PC-3 (cell line): ENCODE measurements at regions not wholly inside any gene's neighbourhood (a gene's known extent, or its start where the extent isn't known, plus 50 kb on each side); places are given as distances from the start of the nearest gene placed in this dataset.

Experiments
- ATAC-seq: fragments of 200-7000 bp; cut with Tn5 transposase; 2 replicates; pipeline ENCODE4 v1.9.1; 2020; ENCODE audit warnings: mild to moderate bottlenecking, moderate library complexity
- BruUV-seq: library from RNA; stranded (reverse); fragments of 400-500 nt; replicated peaks from 2 replicates; lab custom pipeline; 2021; lab: Mats Ljungman, UMichigan
- CTCF ChIA-PET: fragments of 300-600 bp; sonication (Branson Sonifier 250); formaldehyde crosslinking; loops from one replicate; lab custom pipeline; 2022; ENCODE audit warnings: antibody characterized with exemption; lab: Charles Lee
- POLR2A ChIA-PET: fragments of 300-600 bp; sonication (Branson Sonifier 250); formaldehyde crosslinking; loops from one replicate; lab custom pipeline; 2022; ENCODE audit warnings: antibody characterized with exemption; ENCODE audit not compliant: unreplicated experiment; lab: Charles Lee
- DNase-seq: peaks from one replicate; pipeline ENCODE4 v3.0.0-alpha.2; 2015
- H2AFZ ChIP-seq: fragments of 300-600 bp; sonication (generic); 2 replicates; pipeline ENCODE4 v1.6.0; 2016; ENCODE audit warnings: antibody characterized with exemption, low read length
- H3F3A ChIP-seq: fragments of 300-600 bp; sonication (generic); one replicate; pipeline ENCODE4 v1.6.0; 2017; ENCODE audit warnings: antibody characterized with exemption, low read length, control low read depth, mild to moderate bottlenecking; ENCODE audit not compliant: unreplicated experiment
- H3K27ac ChIP-seq: fragments of 300-600 bp; sonication (generic); 2 replicates; pipeline ENCODE4 v1.5.1; 2016; ENCODE audit warnings: mild to moderate bottlenecking, low read length
- H3K27me3 ChIP-seq: fragments of 300-600 bp; sonication (generic); 2 replicates; pipeline ENCODE4 v1.6.1; 2016; ENCODE audit warnings: low read length, mixed read lengths
- H3K36me3 ChIP-seq: fragments of 300-600 bp; sonication (generic); 2 replicates; pipeline ENCODE4 v1.6.1; 2016; ENCODE audit warnings: low read depth, mixed run types, low read length, mixed read lengths
- H3K4me1 ChIP-seq: fragments of 300-600 bp; sonication (generic); 2 replicates; pipeline ENCODE4 v1.5.1; 2016; ENCODE audit warnings: low read length; ENCODE audit not compliant: insufficient read depth
- H3K4me2 ChIP-seq: fragments of 300-600 bp; sonication (generic); 2 replicates; pipeline ENCODE4 v1.6.0; 2016; ENCODE audit warnings: low read length
- H3K4me3 ChIP-seq: fragments of 300-600 bp; sonication (generic); 2 replicates; pipeline ENCODE4 v1.5.1; 2016; ENCODE audit warnings: mild to moderate bottlenecking, low read length, mixed read lengths
- H3K79me2 ChIP-seq: fragments of 300-600 bp; sonication (generic); 2 replicates; pipeline ENCODE4 v1.6.1; 2017; ENCODE audit warnings: low read length, mixed read lengths
- H3K9ac ChIP-seq: fragments of 300-600 bp; sonication (generic); 2 replicates; pipeline ENCODE4 v1.6.0; 2016; ENCODE audit warnings: mild to moderate bottlenecking, low read length
- H3K9me2 ChIP-seq: fragments of 300-600 bp; sonication (generic); replicated peaks from 2 replicates; pipeline ENCODE4 v1.6.1; 2016; ENCODE audit warnings: mixed run types, low read length, mixed read lengths
- H3K9me3 ChIP-seq: fragments of 300-600 bp; sonication (generic); 2 replicates; pipeline ENCODE4 v1.6.1; 2016; ENCODE audit warnings: low read length, mixed read lengths
- H4K20me1 ChIP-seq: fragments of 300-600 bp; sonication (generic); 2 replicates; pipeline ENCODE4 v1.6.1; 2016; ENCODE audit warnings: low read length, mixed read lengths
- CTCF ChIP-seq: fragments of 300-600 bp; sonication (generic); conservative IDR thresholded peaks from 2 replicates; pipeline ENCODE4 v1.5.1; 2017; ENCODE audit warnings: antibody characterized with exemption, low read depth, mild to moderate bottlenecking, low read length
- EZH2 ChIP-seq: fragments of 300-600 bp; sonication (generic); IDR thresholded peaks from one replicate; pipeline ENCODE4 v1.6.1; 2017; ENCODE audit warnings: antibody characterized with exemption, mild to moderate bottlenecking, low read length; ENCODE audit not compliant: unreplicated experiment
- EZH2phosphoT487 ChIP-seq: fragments of 300-600 bp; sonication (generic); IDR thresholded peaks from 2 replicates; pipeline ENCODE4 v1.6.1; 2018; ENCODE audit warnings: mild to moderate bottlenecking, antibody characterized with exemption, low read length, borderline replicate concordance
- intact Hi-C: fragments of 100-400 bp; cut with micrococcal nuclease; formaldehyde crosslinking; loops from 2 replicates; pipeline ENCODE4 v1.9.0; 2023

- Histone ChIP-seq H3K4me1 (no peaks in the 10 kb centered on the region), H4K20me1 (no peaks in the 10 kb centered on the region), H3K79me2 (no peaks in the 10 kb centered on the region), H3K4me3 (no peak overlapping the region), H3K9ac (no peak overlapping the region), H3F3A (no peaks in the 10 kb centered on the region), H3K27me3 (no peaks in the 10 kb centered on the region), H2AFZ (no peak overlapping the region), H3K9me2 (no peaks in the 10 kb centered on the region), H3K27ac (no peak overlapping the region), H3K9me3 (no peaks in the 10 kb centered on the region), H3K36me3 (no peaks in the 10 kb centered on the region), H3K4me2 (no peak overlapping the region)
- no TSS peak for BruUV-seq
- ATAC-seq = no peak
- ChIA-PET POLR2A (interaction anchor here (0.6 kb wide), 1 partner anchor 1351 kb away, joined by 4 read pairs; no protein-coding TSS in a partner anchor), CTCF (no interaction called here)
- TF ChIP-seq CTCF = no peak
- TF ChIP-seq EZH2phosphoT487 = no peak
- TF ChIP-seq EZH2 = no peak
- DNase-seq = no peak
- intact Hi-C loops = no loop called here
Measured at GRCh38 chr6:155684416-155685196, 229.0 kb upstream of the NOX3 start.

- intact Hi-C loops = no loop called here
- Histone ChIP-seq H4K20me1 (no peaks in the 10 kb centered on the region), H3K79me2 (no peaks in the 10 kb centered on the region), H3F3A (no peaks in the 10 kb centered on the region), H3K27me3 (no peaks in the 10 kb centered on the region), H3K9ac (no peak overlapping the region), H3K27ac (no peak overlapping the region), H2AFZ (no peak overlapping the region), H3K4me1 (no peaks in the 10 kb centered on the region), H3K9me3 (no peaks in the 10 kb centered on the region), H3K36me3 (no peaks in the 10 kb centered on the region), H3K9me2 (no peaks in the 10 kb centered on the region), H3K4me2 (no peak overlapping the region), H3K4me3 (no peak overlapping the region)
- CTCF ChIA-PET = no interaction called here
- DNase-seq (no peak), ATAC-seq (no peak)
- no TSS peak for BruUV-seq
- no peak for TF ChIP-seq EZH2
- TF ChIP-seq EZH2phosphoT487 = no peak
- TF ChIP-seq CTCF = no peak
- POLR2A ChIA-PET = no interaction called here
Measured at GRCh38 chr6:155678361-155678760, 222.7 kb upstream of the NOX3 start.

GRCh38 chr6:155676346-155676745, 220.7 kb upstream of the NOX3 start:
- H3K36me3 ChIP-seq = no peaks in the 10 kb centered on the region
- H4K20me1 ChIP-seq = no peaks in the 10 kb centered on the region
- DNase-seq (no peak), ATAC-seq (no peak)
- H3K9me2 ChIP-seq = no peaks in the 10 kb centered on the region
- no peaks in the 10 kb centered on the region for H3K9me3 ChIP-seq
- TF ChIP-seq EZH2 = no peak
- no peak for TF ChIP-seq CTCF
- TF ChIP-seq EZH2phosphoT487 = no peak
- no peak overlapping the region for H3K4me2 ChIP-seq
- no peak overlapping the region for H3K9ac ChIP-seq
- intact Hi-C loops = no loop called here
- H3K27ac ChIP-seq = no peak overlapping the region
- ChIA-PET POLR2A (no interaction called here), CTCF (no interaction called here)
- BruUV-seq = no TSS peak
- H3K4me3 ChIP-seq = no peak overlapping the region
- H3F3A ChIP-seq = no peaks in the 10 kb centered on the region
- H2AFZ ChIP-seq = no peak overlapping the region
- H3K4me1 ChIP-seq = no peaks in the 10 kb centered on the region
- no peaks in the 10 kb centered on the region for H3K27me3 ChIP-seq
- H3K79me2 ChIP-seq = no peaks in the 10 kb centered on the region
